ENCODE measurements at regions not wholly inside any gene's neighbourhood (a gene's known extent, or its start where the extent isn't known, plus 50 kb on each side); places are given as distances from the start of the nearest gene placed in this dataset.

- no peak for DNase-seq
Observed at GRCh38 chr4:10334506-10335028, 122.7 kb downstream of the ZNF518B start.

GRCh38 chr4:10333942-10334341 lies 123.3 kb downstream of the ZNF518B start:
- no peak for DNase-seq

- no peak for DNase-seq
Observed at GRCh38 chr4:10326075-10326474, 131.2 kb downstream of the ZNF518B start.

- no peak for DNase-seq
Observed at GRCh38 chr4:10321931-10322330, 135.3 kb downstream of the ZNF518B start.

- no peak for DNase-seq
Observed at GRCh38 chr4:10320130-10320529, 137.1 kb downstream of the ZNF518B start.

- no peak for DNase-seq
Observed at GRCh38 chr4:10317345-10317744, 139.9 kb downstream of the ZNF518B start.

GRCh38 chr4:10316851-10317250 lies 140.4 kb downstream of the ZNF518B start:
- no peak for DNase-seq

- no peak for DNase-seq
Observed at GRCh38 chr4:10315638-10316037, 141.6 kb downstream of the ZNF518B start.

- no peak for DNase-seq
Observed at GRCh38 chr4:10312568-10312967, 144.7 kb downstream of the ZNF518B start.

GRCh38 chr4:10311939-10312338 lies 145.3 kb downstream of the ZNF518B start:
- no peak for DNase-seq

- no peak for DNase-seq
Observed at GRCh38 chr4:10305816-10306215, 151.4 kb downstream of the ZNF518B start.

- no peak for DNase-seq
Observed at GRCh38 chr4:10303291-10303690, 153.9 kb downstream of the ZNF518B start.

GRCh38 chr4:10302096-10302495 lies 155.1 kb downstream of the ZNF518B start:
- DNase-seq, result no peak

GRCh38 chr4:10299601-10300000 lies 157.6 kb downstream of the ZNF518B start:
- no peak for DNase-seq

GRCh38 chr4:10298681-10299080 lies 158.5 kb downstream of the ZNF518B start:
- no peak for DNase-seq

- DNase-seq, result no peak
Observed at GRCh38 chr4:10296730-10297129, 160.5 kb downstream of the ZNF518B start.

- DNase-seq, result no peak
Observed at GRCh38 chr4:10295301-10295700, 161.9 kb downstream of the ZNF518B start.

- no peak for DNase-seq
Observed at GRCh38 chr4:10289538-10289906, 167.7 kb downstream of the ZNF518B start.

- no peak for DNase-seq
Observed at GRCh38 chr4:10288830-10289537, 168.2 kb downstream of the ZNF518B start.

GRCh38 chr4:10285028-10285427 lies 168.4 kb upstream of the WDR1 start:
- no peak for DNase-seq

GRCh38 chr4:10283761-10284160 lies 167.2 kb upstream of the WDR1 start:
- DNase-seq, result no peak

- DNase-seq, result no peak
Observed at GRCh38 chr4:10281996-10282395, 165.4 kb upstream of the WDR1 start.

GRCh38 chr4:10279261-10279660 lies 162.7 kb upstream of the WDR1 start:
- no peak for DNase-seq

- DNase-seq, result no peak
Observed at GRCh38 chr4:10278071-10278470, 161.5 kb upstream of the WDR1 start.

GRCh38 chr4:10276152-10276551 lies 159.6 kb upstream of the WDR1 start:
- no peak for DNase-seq

Measured in NCI-H1417 treated with DMSO at 0.1 percent for 48 hours (cell line).